ENCODE measurements at regions not wholly inside any gene's neighbourhood (a gene's known extent, or its start where the extent isn't known, plus 50 kb on each side); places are given as distances from the start of the nearest gene placed in this dataset.

DNA sequence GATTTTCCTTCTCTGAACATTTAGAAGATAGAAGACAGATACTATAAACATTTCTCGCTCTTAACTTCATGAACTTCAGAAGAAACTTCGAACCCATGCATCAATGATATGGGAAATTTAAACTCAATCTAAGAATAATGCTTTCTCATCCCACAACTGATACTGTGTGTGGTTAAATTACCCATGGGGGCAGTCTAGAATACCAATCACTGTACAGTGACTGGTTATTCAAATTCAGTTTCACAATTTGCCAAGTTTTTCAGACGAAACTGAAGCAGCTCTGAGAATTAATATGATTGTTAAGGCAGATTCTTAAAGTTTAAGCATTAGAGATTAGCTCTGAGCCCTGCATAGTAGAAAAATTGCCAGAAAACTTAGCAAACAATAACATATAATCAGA is 431.0 kb downstream of the SH3GL2 start:
- Histone ChIP-seq H4K5ac (ENCODE audit: insufficient read length, low read depth, low read length) (no peak overlapping the region), H3K27ac (ENCODE audit: insufficient read length, low read depth, low read length) (no peak overlapping the region), H3K27me3 (ENCODE audit: insufficient read depth, low read length) (no peaks in the 10 kb centered on the region), H4K91ac (ENCODE audit: insufficient read length, low read depth, low read length) (no peak overlapping the region), H4K8ac (replicated peaks; ENCODE audit: insufficient read length, low read depth, low read length) (no peak overlapping the region), H3K14ac (ENCODE audit: insufficient read depth, low read length) (no peak overlapping the region), H3K4me2 (ENCODE audit: insufficient read depth, insufficient read length, low read length) (no peak overlapping the region), H3K18ac (ENCODE audit: insufficient read length, low read depth, low read length) (no peak overlapping the region), H2BK120ac (ENCODE audit: low read depth, low read length, poor library complexity, severe bottlenecking) (no peak overlapping the region), H3T11ph (ENCODE audit: low read length) (no peak overlapping the region), H2BK15ac (ENCODE audit: low read depth, low read length) (no peak overlapping the region), H3K79me1 (ENCODE audit: insufficient read depth, low read depth, low read length, poor library complexity, severe bottlenecking) (no peaks in the 10 kb centered on the region), H4K20me1 (ENCODE audit: control insufficient read depth, insufficient read depth, insufficient read length) (no peaks in the 10 kb centered on the region), H3K9me3 (ENCODE audit: control insufficient read depth, low read depth, low read length) (no peaks in the 10 kb centered on the region), H3K23ac (ENCODE audit: insufficient read length, low read depth, low read length) (no peak overlapping the region), H3K79me2 (ENCODE audit: insufficient read depth, low read length) (no peaks in the 10 kb centered on the region), H2BK5ac (ENCODE audit: insufficient read length, low read length) (no peak overlapping the region), H2BK12ac (ENCODE audit: insufficient read length, low read depth, low read length) (no peak overlapping the region), H3K4me1 (ENCODE audit: insufficient read depth, low read length) (no peaks in the 10 kb centered on the region), H2AFZ (ENCODE audit: low read length) (no peak overlapping the region), H3K9ac (ENCODE audit: extremely low read depth, insufficient read length, low read length) (no peak overlapping the region), H2BK20ac (ENCODE audit: low read depth, low read length, poor library complexity, severe bottlenecking) (no peak overlapping the region), H2AK5ac (ENCODE audit: insufficient read length, low read length) (no peak overlapping the region), H3K4ac (ENCODE audit: low read depth, low read length) (no peak overlapping the region), H3K56ac (ENCODE audit: insufficient read length, low read depth, low read length) (no peak overlapping the region), H3K23me2 (ENCODE audit: insufficient read length, low read depth, low read length, poor library complexity, severe bottlenecking) (no peaks in the 10 kb centered on the region)
- Mint-ChIP-seq H3K4me1 (no peaks in the 10 kb centered on the region), H3K27ac (no peak overlapping the region), H3K9me3 (no peaks in the 10 kb centered on the region), H3K4me3 (no peak overlapping the region), H3K27me3 (ENCODE audit: low read depth) (no peaks in the 10 kb centered on the region), H3K36me3 (ENCODE audit: insufficient read depth in 1 of 3, low read depth in 3 of 3) (no peaks in the 10 kb centered on the region)
- no peak for DNase-seq
- WGBS (ENCODE audit: extremely low coverage, insufficient read length, low lambda C conversion rate), result no CpG with 5 or more reads among the region's 3 CpGs
- TF ChIP-seq, protein P1, sequence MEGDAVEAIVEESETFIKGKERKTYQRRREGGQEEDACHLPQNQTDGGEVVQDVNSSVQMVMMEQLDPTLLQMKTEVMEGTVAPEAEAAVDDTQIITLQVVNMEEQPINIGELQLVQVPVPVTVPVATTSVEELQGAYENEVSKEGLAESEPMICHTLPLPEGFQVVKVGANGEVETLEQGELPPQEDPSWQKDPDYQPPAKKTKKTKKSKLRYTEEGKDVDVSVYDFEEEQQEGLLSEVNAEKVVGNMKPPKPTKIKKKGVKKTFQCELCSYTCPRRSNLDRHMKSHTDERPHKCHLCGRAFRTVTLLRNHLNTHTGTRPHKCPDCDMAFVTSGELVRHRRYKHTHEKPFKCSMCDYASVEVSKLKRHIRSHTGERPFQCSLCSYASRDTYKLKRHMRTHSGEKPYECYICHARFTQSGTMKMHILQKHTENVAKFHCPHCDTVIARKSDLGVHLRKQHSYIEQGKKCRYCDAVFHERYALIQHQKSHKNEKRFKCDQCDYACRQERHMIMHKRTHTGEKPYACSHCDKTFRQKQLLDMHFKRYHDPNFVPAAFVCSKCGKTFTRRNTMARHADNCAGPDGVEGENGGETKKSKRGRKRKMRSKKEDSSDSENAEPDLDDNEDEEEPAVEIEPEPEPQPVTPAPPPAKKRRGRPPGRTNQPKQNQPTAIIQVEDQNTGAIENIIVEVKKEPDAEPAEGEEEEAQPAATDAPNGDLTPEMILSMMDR (conservative IDR thresholded peaks at IDR 0.05), result no peak
